NCI-H2227 treated with DMSO at 0.1 percent for 48 hours (cell line): ENCODE measurements at regions not wholly inside any gene's neighbourhood (a gene's known extent, or its start where the extent isn't known, plus 50 kb on each side); places are given as distances from the start of the nearest gene placed in this dataset.

Experiments used
- DNase-seq: peaks from one replicate; lab custom pipeline; 2025; lab: John Stamatoyannopoulos, UW

DNA sequence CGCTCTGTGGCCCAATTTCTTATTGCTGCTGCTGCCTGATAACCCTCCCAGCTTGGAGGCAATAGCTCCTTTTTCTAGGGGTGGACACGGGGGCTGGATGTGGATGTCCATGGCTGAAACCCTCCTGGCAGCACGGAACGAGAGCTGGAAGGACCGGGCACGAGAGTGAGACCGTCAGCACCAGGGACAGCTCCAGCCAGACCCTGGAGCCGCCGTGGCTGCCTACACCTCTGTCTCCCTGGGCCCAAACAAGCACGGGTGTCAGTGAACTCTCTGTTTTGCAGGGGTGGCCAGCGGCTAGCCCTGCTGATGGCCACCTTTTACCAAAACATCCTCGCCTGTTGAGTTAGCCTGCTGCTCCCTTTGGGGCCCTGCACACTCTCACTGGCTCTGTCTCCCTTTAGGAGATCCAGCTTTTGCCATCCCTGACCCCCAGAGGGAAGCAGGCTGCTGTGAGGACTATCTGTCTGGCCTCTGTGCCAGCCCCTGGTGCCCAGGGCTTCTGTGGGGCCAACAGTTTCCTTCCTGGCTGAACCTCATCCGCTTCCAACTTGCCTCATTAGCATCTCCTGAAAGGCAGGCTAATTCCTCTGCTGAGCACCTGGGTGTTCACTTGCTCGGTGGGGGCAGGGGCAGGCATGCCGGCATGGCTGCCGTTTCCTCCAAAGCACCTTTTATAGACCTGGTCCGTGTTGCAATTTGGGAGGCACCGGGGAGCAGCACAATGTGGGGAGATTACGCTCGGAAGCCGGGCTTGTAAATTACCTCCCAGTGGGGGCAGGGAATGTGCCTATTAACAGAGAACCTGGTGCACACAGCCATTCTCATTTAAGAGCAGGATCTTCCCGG is 118.1 kb downstream of the ENGASE start:
- no peak for DNase-seq

GRCh38 chr17:79191270-79191934 is 116.8 kb downstream of the ENGASE start:
- DNase-seq = no peak

DNA sequence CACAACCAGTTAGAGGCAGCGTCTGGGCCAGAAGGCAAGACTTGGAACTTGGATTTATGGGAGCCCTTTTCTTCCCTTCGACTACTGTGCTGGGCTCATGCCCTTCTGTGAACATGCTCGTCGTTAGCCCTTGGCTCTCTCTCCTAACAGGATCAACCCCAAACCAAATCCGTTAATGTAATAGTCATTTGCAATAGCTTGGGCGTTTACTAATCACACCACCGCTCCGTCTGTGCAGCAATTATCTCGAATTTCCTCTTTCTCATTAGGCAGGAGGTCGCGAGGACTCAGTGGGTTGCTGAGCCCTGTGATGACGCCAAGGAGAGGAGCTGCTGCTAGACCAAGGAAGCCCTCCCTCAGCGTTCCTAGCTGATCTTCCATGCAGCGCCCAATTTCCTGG is 114.7 kb downstream of the ENGASE start:
- DNase-seq = no peak

DNA sequence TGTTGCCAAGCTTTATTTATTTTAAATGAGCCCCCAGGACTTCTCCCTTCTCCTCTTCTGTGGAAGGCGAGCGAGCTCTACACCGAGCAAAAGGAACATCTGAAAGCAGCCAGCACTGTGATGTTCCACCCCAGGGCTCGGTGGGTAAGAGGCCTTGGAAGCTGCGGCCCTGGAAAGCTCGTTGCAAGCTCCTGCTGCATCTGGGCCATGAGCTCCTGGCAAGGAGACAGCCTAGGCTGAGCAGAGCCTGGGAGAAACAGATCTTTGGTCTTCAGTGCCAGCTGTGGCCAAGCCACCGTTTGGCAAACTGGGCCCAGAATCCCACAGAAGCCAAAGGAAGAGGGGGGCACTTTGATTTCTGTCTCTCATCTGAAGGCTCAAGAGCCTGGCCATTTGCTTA is 114.1 kb downstream of the ENGASE start:
- no peak for DNase-seq

- DNase-seq = peak; percentile 26
These were observed 113.4 kb downstream of the ENGASE start for GRCh38 chr17:79188048-79188447.

DNA sequence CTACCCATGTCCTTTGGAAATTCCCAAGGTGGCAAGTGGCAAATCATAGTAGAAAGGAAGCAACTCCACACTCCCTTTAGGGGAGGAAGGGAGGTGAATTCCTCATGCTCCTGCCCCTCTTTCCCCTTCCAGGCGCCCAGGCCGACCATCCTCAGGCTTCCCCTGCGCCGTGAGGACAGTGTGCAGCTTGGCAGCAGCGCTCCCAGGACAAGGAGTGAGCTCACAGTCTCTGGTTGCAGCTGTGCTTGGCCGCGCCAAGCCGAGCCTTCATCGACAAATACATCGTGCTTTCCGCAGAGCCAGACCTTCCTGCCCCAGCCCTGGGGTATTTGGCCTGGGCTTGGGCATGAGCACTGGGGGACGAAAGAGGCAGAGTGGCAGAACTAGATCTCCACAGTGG is 112.6 kb downstream of the ENGASE start:
- no peak for DNase-seq

- DNase-seq = no peak
These were observed 111.8 kb downstream of the ENGASE start for GRCh38 chr17:79186406-79186805.

DNA sequence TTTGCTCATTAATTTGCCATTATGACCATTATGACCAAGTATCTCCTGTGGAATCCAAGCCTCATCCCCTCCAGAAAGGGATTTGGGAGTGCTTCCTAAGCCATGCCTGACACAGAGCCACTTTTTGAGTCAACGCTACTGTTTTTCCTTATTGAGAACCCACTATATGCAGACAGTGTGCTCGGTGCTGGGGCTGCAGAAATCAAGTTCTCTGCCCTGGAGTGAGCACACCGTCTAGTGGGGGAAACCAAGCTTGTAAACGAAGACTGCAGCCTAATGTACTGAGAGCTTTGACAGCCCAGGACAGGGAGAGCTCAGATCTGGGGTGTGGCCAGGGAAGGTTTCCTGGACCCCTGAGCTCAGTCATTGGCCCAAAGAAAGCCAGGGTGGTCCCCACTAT is 111.0 kb downstream of the ENGASE start:
- DNase-seq = no peak

- DNase-seq = no peak
These were observed 109.6 kb downstream of the ENGASE start for GRCh38 chr17:79184219-79184618.

- DNase-seq = peak; percentile 66
These were observed 108.9 kb downstream of the ENGASE start for GRCh38 chr17:79183293-79184158.

DNA sequence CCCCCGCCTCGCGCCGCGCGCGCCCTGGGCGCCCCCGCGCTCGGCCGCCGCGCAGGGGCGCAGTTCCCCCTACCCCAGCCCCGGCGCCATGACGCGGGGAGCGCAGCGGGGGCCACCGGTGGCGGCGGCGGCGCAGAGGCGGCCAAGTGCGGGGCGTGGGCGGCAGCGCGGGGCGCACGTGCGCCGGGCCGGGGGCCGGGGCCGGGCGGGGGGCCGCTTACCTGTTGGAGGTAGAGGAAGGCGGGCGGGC is 108.3 kb downstream of the ENGASE start:
- DNase-seq = no peak

DNA sequence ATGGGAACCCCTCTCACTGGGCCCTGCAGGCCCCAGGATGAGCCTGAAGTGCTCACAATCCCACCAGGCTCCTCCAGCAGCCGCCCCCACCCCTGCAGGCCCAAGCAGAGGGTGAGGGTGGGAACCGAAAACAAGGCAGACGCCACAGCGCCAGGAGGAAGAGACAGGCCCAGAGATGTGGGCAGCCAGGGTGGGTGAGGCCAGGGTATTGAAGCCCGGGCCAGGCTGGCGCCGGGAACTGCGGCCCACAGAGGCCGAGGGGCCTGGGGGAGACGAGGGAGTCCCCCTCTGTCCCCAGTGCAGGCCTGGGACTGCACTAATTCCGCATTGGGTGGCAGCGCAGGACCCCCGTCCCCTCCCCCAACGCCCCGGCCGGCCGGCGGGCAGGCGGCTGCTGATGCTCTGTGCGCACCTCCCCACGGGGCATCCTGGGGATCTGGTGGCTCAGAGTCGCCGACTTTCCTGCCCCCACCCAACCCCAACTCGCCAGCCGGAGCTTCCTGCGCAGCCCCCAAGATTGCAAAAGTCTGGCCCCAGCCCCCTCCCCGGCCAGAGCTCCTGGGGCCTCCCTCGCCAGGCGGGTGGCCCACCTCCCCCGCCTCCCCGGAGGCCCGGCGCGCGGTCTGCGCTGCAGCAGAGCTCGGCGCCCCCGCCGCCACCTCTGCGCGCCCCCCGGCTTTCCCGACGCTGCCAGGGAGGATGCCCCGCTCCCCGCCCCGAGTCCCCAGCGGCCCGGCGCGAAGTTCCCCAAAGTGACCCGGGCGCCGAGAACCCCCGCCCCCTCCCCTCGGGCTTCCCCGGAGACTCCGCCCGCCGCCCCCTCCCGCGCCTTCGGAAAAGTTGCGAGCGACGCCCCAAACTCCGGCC is 107.8 kb downstream of the ENGASE start:
- DNase-seq = no peak

- no peak for DNase-seq
These were observed 105.9 kb downstream of the ENGASE start for GRCh38 chr17:79180358-79181005.

DNA sequence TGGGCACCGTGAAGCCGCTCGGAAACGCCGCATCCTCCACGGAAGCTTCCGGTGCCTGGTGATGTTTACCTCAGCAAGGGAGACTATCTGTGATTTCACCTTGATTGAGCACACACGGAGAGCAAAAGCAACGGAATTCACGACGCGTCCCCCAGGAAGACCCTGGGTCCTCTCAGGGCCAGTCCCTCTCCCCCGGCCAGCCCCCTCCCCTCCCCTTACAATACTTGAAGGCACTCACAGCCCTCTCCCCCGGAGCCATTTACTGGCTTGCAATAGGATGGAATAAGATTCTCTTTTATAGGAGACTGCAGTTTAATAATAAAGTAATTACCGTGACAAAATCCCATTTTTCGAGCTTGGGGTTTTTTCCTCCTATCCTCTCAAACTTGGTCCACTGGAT is 104.7 kb downstream of the ENGASE start:
- DNase-seq = no peak

DNA sequence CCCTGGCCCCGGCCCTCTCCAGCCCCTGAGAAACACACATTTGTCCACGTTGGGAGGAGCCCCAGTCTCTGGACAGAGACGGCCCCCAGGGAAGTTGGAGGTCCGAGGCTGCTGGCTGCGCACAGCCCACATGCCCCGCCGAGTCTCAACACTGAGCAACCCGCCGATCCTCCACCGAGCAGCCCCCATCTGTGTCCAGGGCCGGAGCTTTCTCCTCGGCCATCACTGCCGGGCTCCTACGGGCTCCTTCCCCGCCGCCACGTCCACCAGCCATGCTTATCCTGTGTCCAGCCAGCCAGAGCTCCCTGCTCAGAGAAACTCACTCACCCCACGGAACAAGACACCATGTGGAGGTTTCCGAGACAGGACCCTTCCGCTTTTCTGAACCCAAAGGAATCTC is 103.3 kb downstream of the ENGASE start:
- no peak for DNase-seq

GRCh38 chr17:79176792-79177601 is 102.4 kb downstream of the ENGASE start:
- no peak for DNase-seq

- DNase-seq = no peak
These were observed 100.6 kb downstream of the ENGASE start for GRCh38 chr17:79174905-79175856.

DNA sequence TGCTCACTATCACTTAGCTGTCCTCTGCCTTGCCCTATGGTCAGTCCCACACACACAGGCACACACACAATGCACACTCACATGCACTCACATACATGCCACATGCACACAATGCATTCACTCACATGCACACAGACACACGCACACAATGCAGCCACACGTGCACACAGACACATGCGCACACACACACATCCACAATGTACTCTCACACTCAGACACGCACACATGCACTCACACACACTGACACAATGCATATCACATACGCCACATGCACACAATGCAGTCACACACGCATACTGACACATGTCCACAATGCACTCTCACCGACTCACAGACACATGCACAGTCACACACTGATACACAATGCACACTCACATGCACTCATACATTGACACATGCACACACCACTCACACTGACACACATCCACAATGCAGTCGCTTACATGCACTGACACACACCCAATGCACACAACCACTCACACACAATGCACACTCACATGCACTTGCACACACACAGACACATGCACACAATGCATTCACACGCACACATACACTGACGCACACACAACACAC is 99.7 kb downstream of the ENGASE start:
- DNase-seq = no peak

GRCh38 chr17:79171188-79171587 is 96.6 kb downstream of the ENGASE start:
- no peak for DNase-seq
